ENCODE measurements at regions not wholly inside any gene's neighbourhood (a gene's known extent, or its start where the extent isn't known, plus 50 kb on each side); places are given as distances from the start of the nearest gene placed in this dataset.

DNA sequence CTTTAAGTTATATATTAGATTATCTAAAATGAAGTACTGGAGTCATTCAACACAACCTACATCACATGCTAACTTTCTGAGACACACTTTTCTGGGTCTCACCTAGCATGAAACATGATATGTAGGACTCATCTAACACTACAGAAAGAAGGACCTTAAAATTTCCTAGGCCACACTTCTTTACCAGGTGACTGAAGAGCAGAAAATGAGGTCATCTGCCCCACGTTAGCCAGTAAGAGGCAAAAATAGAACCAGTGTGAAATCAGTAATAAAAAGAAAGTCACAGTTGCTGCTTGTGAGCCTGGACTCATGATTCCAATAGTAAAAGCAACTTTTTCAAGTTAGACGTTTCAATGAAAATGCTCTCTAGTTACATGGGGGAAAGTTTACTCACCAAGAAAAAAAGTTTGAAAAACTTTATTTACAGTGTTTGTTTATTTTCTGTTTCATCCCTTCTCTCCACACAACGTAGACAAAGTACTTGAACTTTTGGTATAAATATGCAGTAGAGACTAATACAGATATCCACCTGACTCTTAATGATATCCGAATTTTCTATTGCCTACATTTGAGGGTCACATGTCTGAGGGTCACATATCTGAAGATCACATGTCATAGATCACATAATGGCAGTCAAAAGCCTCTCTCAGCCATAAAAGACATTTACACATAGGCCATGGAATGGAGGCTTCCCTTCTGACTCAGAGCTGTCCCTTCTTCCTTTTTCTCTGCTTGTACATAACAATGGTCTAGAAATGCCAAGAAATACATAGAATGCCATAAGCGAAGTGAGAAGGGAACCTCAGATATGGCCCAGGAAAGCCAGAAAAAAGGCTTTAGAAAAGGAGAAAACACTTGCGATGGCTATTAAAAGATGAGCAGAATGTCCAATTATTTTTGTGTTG is 362.9 kb downstream of the ZEB2 start:
- DNase-seq = no peak

- DNase-seq = no peak
Observed at GRCh38 chr2:144154205-144154604, 365.7 kb downstream of the ZEB2 start.

GRCh38 chr2:144152817-144153271 is 367.1 kb downstream of the ZEB2 start:
- DNase-seq = no peak

- no peak for DNase-seq
Observed at GRCh38 chr2:144151851-144152250, 368.1 kb downstream of the ZEB2 start.

DNA sequence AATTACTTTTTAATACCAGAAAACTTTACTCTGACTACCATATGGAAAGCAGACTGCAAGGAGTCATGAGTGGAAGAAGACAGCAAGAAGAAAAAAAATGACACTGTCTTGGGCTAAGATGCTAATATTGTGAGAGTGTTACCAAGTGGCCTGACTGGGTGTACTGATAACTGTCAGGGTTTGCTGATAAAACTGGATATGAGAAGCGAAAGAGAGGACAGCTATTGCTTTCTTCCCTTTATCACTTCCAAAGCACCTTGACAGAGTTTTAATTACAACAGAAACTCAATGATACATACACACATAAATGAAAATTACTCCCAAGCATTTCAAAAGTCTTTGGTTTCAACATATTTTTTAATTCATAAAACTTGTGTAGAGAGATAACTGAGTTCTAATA is 368.5 kb downstream of the ZEB2 start:
- no peak for DNase-seq

DNA sequence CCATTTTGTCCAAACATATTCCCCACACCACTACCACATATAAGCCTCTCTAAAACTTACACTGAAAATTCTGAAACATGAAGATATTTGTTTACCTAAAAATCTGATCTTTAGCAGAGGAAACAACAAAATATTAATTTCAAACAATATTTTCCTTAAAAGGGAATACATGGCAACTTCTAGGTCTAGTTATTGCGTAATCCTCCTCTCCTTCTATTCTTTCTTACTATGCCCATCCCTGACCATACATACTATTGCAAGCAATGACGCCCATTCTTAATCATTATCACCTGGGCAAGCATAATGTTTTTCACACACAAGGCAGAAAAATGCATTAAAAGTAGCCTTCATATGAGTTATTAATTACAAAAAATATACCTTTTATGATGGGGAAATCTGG is 372.6 kb downstream of the ZEB2 start:
- no peak for DNase-seq

GRCh38 chr2:144146876-144147275 is 373.0 kb downstream of the ZEB2 start:
- no peak for DNase-seq

GRCh38 chr2:144146076-144146475 is 373.8 kb downstream of the ZEB2 start:
- peak; percentile 48 for DNase-seq

GRCh38 chr2:144143294-144144151 is 376.4 kb downstream of the ZEB2 start:
- peak; percentile 38 for DNase-seq

- DNase-seq = no peak
Observed at GRCh38 chr2:144140891-144141290, 379.0 kb downstream of the ZEB2 start.

GRCh38 chr2:144137705-144138428 is 382.1 kb downstream of the ZEB2 start:
- no peak for DNase-seq

DNA sequence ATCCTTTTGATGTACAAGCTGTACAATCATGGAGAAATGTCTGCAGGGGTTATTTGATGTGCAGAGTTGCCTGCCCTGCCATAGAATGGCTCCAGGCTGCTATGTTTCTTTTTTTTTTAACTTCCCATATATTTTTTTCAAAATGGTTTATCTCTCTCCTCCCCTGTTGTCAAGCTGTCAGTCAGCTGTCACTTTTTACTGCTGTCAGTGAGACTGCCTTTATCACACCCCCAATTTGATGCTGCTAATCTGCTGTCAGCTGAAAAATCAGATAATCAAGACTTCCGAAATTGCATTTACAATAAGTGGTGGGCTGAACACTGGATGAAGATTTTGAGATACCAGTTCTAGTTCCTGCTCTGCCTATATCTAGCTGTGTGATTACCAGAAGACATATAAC is 382.6 kb downstream of the ZEB2 start:
- DNase-seq = no peak

- DNase-seq = no peak
Observed at GRCh38 chr2:144136297-144137010, 383.5 kb downstream of the ZEB2 start.

DNA sequence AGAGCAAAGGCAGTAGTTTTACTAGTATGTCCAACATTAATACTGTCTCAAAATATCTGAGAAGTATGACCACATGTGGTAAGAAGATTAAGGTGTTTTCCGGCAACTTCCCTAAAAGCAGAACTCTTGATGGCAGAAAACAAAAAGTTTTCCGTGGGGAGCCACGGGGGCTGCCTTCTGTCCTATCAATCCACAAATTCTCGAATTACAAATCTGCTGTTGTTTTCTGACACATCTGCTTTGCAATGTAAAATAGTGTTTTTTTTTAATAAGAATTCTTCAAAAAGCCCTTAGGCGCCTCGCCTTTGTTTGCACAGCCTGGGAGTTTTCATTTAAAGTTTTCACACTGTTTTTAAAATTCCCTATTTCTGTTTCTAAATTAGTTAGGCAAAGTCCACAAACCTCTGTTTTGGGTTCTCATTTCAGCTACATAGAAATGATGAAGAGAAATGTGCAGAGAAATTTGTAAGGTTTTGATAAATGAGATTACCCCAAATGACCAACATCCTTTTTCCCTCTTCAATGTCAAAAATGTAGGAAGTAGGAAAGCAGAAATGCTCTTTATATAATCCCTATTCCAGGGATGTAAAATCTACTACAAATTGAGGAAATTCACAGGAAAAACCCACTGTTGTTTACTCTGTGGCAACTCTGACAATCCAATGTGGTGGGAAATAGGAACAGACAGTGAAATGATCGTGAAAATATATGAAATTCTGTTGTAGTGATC is 385.8 kb downstream of the ZEB2 start:
- no peak for DNase-seq

- no peak for DNase-seq
Observed at GRCh38 chr2:144132357-144132756, 387.6 kb downstream of the ZEB2 start.

- DNase-seq = no peak
Observed at GRCh38 chr2:144131042-144131441, 388.9 kb downstream of the ZEB2 start.

DNA sequence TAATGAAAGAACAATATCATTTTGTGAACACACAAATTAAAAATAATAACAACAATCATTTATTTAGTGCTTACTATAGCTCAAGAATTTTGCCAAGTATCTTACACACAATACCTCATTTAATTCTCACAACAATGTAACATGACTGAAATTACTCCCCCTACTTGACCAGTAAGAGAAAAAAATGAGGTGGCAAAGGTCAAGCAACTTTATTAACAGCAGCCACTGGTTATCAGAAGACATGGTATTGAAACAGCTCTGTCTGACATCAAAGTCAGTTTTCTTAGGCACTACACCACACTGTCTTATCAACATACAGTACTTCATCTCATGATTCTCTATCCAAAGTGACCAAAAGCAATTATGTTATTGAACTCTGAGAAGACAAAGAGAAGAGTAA is 389.4 kb downstream of the ZEB2 start:
- DNase-seq = no peak

GRCh38 chr2:144128130-144128746 is 391.7 kb downstream of the ZEB2 start:
- DNase-seq = no peak

- DNase-seq = no peak
Observed at GRCh38 chr2:144127693-144128092, 392.2 kb downstream of the ZEB2 start.

GRCh38 chr2:144126302-144126701 is 393.6 kb downstream of the ZEB2 start:
- no peak for DNase-seq

DNA sequence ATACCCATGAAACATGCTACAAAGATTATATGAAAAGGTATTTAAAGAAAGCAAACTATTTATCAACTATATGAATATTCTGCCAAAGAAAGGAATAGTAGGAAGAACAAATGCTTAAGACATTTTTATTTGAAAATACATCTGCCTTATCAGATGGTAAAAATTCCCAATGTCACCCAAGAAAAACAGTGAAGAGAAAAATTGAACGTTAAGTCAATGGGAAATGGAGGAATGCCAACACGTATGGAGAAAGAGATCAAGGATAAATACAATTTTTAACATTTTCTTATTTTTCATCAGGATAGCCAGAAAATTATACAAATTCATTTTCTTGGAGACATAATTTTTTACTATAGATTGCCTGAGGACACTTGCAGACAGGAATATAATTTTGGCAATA is 394.2 kb downstream of the ZEB2 start:
- DNase-seq = no peak
